ENCODE measurements at regions not wholly inside any gene's neighbourhood (a gene's known extent, or its start where the extent isn't known, plus 50 kb on each side); places are given as distances from the start of the nearest gene placed in this dataset.

DNA sequence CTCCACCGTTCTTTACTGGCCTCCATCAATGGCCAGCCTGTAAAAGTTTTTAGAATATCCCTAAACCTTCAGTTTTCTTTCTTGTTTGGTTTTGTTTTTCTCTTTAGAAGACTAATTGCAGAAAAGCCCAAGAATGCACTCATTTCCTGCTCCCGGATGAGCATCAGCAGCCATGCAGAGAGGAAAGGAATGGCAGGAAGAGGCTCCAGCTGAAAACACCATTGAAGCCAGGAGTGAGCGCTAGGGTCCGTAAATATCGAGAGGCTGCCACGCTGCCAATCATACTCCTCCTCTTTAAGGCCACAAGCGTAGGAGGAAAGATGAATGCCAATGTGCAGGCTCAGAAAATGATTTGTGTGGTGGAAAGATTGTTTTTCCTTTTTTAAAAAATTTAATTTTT, 57.4 kb upstream of the UBE2L5 start (continued):
- TF ChIP-seq, protein P1, sequence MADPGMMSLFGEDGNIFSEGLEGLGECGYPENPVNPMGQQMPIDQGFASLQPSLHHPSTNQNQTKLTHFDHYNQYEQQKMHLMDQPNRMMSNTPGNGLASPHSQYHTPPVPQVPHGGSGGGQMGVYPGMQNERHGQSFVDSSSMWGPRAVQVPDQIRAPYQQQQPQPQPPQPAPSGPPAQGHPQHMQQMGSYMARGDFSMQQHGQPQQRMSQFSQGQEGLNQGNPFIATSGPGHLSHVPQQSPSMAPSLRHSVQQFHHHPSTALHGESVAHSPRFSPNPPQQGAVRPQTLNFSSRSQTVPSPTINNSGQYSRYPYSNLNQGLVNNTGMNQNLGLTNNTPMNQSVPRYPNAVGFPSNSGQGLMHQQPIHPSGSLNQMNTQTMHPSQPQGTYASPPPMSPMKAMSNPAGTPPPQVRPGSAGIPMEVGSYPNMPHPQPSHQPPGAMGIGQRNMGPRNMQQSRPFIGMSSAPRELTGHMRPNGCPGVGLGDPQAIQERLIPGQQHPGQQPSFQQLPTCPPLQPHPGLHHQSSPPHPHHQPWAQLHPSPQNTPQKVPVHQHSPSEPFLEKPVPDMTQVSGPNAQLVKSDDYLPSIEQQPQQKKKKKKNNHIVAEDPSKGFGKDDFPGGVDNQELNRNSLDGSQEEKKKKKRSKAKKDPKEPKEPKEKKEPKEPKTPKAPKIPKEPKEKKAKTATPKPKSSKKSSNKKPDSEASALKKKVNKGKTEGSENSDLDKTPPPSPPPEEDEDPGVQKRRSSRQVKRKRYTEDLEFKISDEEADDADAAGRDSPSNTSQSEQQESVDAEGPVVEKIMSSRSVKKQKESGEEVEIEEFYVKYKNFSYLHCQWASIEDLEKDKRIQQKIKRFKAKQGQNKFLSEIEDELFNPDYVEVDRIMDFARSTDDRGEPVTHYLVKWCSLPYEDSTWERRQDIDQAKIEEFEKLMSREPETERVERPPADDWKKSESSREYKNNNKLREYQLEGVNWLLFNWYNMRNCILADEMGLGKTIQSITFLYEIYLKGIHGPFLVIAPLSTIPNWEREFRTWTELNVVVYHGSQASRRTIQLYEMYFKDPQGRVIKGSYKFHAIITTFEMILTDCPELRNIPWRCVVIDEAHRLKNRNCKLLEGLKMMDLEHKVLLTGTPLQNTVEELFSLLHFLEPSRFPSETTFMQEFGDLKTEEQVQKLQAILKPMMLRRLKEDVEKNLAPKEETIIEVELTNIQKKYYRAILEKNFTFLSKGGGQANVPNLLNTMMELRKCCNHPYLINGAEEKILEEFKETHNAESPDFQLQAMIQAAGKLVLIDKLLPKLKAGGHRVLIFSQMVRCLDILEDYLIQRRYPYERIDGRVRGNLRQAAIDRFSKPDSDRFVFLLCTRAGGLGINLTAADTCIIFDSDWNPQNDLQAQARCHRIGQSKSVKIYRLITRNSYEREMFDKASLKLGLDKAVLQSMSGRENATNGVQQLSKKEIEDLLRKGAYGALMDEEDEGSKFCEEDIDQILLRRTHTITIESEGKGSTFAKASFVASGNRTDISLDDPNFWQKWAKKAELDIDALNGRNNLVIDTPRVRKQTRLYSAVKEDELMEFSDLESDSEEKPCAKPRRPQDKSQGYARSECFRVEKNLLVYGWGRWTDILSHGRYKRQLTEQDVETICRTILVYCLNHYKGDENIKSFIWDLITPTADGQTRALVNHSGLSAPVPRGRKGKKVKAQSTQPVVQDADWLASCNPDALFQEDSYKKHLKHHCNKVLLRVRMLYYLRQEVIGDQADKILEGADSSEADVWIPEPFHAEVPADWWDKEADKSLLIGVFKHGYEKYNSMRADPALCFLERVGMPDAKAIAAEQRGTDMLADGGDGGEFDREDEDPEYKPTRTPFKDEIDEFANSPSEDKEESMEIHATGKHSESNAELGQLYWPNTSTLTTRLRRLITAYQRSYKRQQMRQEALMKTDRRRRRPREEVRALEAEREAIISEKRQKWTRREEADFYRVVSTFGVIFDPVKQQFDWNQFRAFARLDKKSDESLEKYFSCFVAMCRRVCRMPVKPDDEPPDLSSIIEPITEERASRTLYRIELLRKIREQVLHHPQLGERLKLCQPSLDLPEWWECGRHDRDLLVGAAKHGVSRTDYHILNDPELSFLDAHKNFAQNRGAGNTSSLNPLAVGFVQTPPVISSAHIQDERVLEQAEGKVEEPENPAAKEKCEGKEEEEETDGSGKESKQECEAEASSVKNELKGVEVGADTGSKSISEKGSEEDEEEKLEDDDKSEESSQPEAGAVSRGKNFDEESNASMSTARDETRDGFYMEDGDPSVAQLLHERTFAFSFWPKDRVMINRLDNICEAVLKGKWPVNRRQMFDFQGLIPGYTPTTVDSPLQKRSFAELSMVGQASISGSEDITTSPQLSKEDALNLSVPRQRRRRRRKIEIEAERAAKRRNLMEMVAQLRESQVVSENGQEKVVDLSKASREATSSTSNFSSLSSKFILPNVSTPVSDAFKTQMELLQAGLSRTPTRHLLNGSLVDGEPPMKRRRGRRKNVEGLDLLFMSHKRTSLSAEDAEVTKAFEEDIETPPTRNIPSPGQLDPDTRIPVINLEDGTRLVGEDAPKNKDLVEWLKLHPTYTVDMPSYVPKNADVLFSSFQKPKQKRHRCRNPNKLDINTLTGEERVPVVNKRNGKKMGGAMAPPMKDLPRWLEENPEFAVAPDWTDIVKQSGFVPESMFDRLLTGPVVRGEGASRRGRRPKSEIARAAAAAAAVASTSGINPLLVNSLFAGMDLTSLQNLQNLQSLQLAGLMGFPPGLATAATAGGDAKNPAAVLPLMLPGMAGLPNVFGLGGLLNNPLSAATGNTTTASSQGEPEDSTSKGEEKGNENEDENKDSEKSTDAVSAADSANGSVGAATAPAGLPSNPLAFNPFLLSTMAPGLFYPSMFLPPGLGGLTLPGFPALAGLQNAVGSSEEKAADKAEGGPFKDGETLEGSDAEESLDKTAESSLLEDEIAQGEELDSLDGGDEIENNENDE (IDR thresholded peaks at IDR 0.05; ENCODE audit: insufficient replicate concordance, low read length): no peak
- TF ChIP-seq PHF8 (conservative IDR thresholded peaks at IDR 0.05; ENCODE audit: low read depth, low read length) (no peak), POU5F1 (IDR thresholded peaks at IDR 0.05; ENCODE audit: low read depth, low read length) (no peak), KDM1A (IDR thresholded peaks at IDR 0.05; ENCODE audit: borderline replicate concordance, low read length) (no peak), CHD2 (IDR thresholded peaks at IDR 0.05; ENCODE audit: low read length) (no peak), JUN (IDR thresholded peaks at IDR 0.05; ENCODE audit: low read depth, low read length) (no peak), ATF3 (IDR thresholded peaks at IDR 0.05; ENCODE audit: insufficient read depth, low read depth, low read length) (no peak), ZNF274 (IDR thresholded peaks at IDR 0.05; ENCODE audit: borderline replicate concordance, extremely low read depth, low read length) (no peak), SRF (IDR thresholded peaks at IDR 0.05; ENCODE audit: low read depth, low read length) (no peak)
- TF ChIP-seq, protein P2, sequence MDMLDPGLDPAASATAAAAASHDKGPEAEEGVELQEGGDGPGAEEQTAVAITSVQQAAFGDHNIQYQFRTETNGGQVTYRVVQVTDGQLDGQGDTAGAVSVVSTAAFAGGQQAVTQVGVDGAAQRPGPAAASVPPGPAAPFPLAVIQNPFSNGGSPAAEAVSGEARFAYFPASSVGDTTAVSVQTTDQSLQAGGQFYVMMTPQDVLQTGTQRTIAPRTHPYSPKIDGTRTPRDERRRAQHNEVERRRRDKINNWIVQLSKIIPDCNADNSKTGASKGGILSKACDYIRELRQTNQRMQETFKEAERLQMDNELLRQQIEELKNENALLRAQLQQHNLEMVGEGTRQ (IDR thresholded peaks at IDR 0.05; ENCODE audit: low read length): no peak

All from H1 (cell line).